Spleen (tissue), 7 donors: ENCODE measurements at regions not wholly inside any gene's neighbourhood (a gene's known extent, or its start where the extent isn't known, plus 50 kb on each side); places are given as distances from the start of the nearest gene placed in this dataset.

ENCODE experiments used
- CTCF ChIP-seq, 11 experiments: fragments of 200-600 bp in 7 of 11; fragments of 450-650 bp in 4 of 11; sonication (generic) in 4 of 11; IDR thresholded peaks in 8 of 11; conservative IDR thresholded peaks in 3 of 11; 1 replicate in 7 of 11; 2 replicates in 4 of 11; pipeline versions ENCODE4 v1.4.0 to v1.8.0; 2016 to 2021; ENCODE audit warnings: antibody characterized with exemption in 11 of 11, inconsistent platforms in 4 of 11, mild to moderate bottlenecking in 1 of 11
- POLR2A ChIP-seq, 3 donors: fragments of 450-650 bp; IDR thresholded peaks; one replicate each; pipeline ENCODE4 v1.5.1; 2017; ENCODE audit warnings: antibody characterized with exemption in 3 of 3, mild to moderate bottlenecking in 1 of 3
- POLR2AphosphoS5 ChIP-seq, 3 donors: sonication (generic); formaldehyde crosslinking; IDR thresholded peaks; one replicate each; pipeline ENCODE4 v1.5.1; 2017; ENCODE audit warnings: antibody characterized with exemption in 3 of 3
- donor health status: DM: no; HTN: no; CAD: no; lungs with moderate emphysema.
- donor health status: DM: no; HTN: no; CAD: no.
- donor health status: DM: no; HTN: no; CAD: no.

- TF ChIP-seq CTCF (IDR thresholded peaks at IDR 0.05 in 8 of 11, conservative IDR thresholded peaks at IDR 0.05 in 3 of 11) (no peak), POLR2A (IDR thresholded peaks at IDR 0.05) (no peak), POLR2AphosphoS5 (IDR thresholded peaks at IDR 0.05) (no peak)
Observed at GRCh38 chr7:84363741-84364140, 169.2 kb upstream of the SEMA3A start.
